ENCODE measurements at regions not wholly inside any gene's neighbourhood (a gene's known extent, or its start where the extent isn't known, plus 50 kb on each side); places are given as distances from the start of the nearest gene placed in this dataset.

DNA sequence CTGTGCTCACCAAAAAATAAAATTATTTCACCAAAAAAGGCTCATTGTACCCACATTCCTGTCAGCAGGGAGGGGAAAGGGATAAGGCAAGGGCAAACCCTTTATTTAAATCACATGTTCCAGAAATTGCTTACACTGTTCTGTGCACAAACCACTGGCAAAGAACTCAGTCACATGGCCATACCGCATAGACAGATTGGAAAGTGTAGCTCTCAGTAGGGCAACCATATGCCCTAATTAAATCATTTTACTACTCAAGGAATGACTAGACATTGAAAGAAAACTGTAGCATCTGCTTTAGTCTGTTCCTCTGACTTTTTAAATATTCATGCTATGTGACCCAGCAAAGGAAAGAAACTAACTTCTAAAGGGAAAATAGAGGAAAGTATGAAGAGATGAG, 119.2 kb upstream of the FAM241A start:
- Histone ChIP-seq H3K9ac (replicated peaks; ENCODE audit: extremely low read depth, insufficient read depth, low read length) (no peak overlapping the region), H3K4me3 (replicated peaks in 1 of 3; ENCODE audit: insufficient read depth in 1 of 3, low read depth in 1 of 3, low read length in 3 of 3) (no peak overlapping the region), H3K36me3 (ENCODE audit: control insufficient read depth in 2 of 2, extremely low read depth in 1 of 2, insufficient read depth in 2 of 2, low read length in 2 of 2) (no peaks in the 10 kb centered on the region), H3K27ac (ENCODE audit: insufficient read depth, low read depth, low read length) (no peak overlapping the region), H4K20me1 (replicated peaks; ENCODE audit: control insufficient read depth, extremely low read depth, insufficient read depth, low read length) (no peaks in the 10 kb centered on the region), H3K4me1 (ENCODE audit: control insufficient read depth, extremely low read depth, insufficient read depth, low read length) (no peaks in the 10 kb centered on the region), H3K9me1 (replicated peaks; ENCODE audit: control insufficient read depth, extremely low read depth, insufficient read depth, low read length) (no peaks in the 10 kb centered on the region), H3K4me2 (ENCODE audit: insufficient read depth, low read length) (no peak overlapping the region), H3K9me3 (replicated peaks; ENCODE audit: control insufficient read depth, insufficient read depth, low read length) (no peaks in the 10 kb centered on the region), H3K79me2 (ENCODE audit: control insufficient read depth, insufficient read depth, low read length) (no peaks in the 10 kb centered on the region), H2AFZ (ENCODE audit: low read depth, low read length) (no peak overlapping the region), H3K27me3 (ENCODE audit: control insufficient read depth in 2 of 2, insufficient read depth in 2 of 2, low read length in 2 of 2) (peaks cover 14 to 25% of the 10 kb centered on the region in 2 experiments)
- intact Hi-C loops (cut with micrococcal nuclease), result no loop called here
- DNase-seq (ENCODE audit: low read depth, low spot score) (no peak), FAIRE-seq (no peak)
- CTCF ChIA-PET, result no interaction called here
- BruUV-seq (replicated peaks), result no TSS peak
- TF ChIP-seq, protein P1, sequence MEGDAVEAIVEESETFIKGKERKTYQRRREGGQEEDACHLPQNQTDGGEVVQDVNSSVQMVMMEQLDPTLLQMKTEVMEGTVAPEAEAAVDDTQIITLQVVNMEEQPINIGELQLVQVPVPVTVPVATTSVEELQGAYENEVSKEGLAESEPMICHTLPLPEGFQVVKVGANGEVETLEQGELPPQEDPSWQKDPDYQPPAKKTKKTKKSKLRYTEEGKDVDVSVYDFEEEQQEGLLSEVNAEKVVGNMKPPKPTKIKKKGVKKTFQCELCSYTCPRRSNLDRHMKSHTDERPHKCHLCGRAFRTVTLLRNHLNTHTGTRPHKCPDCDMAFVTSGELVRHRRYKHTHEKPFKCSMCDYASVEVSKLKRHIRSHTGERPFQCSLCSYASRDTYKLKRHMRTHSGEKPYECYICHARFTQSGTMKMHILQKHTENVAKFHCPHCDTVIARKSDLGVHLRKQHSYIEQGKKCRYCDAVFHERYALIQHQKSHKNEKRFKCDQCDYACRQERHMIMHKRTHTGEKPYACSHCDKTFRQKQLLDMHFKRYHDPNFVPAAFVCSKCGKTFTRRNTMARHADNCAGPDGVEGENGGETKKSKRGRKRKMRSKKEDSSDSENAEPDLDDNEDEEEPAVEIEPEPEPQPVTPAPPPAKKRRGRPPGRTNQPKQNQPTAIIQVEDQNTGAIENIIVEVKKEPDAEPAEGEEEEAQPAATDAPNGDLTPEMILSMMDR (IDR thresholded peaks at IDR 0.05; ENCODE audit: extremely low read depth in 1 of 2, insufficient read depth in 1 of 2, low read depth in 1 of 2, low read length in 2 of 2), result no peak
- TF ChIP-seq POLR2A (IDR thresholded peaks at IDR 0.05; ENCODE audit: low read depth, low read length) (no peak), JUN (IDR thresholded peaks at IDR 0.05; ENCODE audit: borderline replicate concordance, insufficient read depth, insufficient read length, low read depth) (no peak), FOS (IDR thresholded peaks at IDR 0.05; ENCODE audit: borderline replicate concordance, insufficient read depth, low read length) (no peak), GATA2 (IDR thresholded peaks at IDR 0.05; ENCODE audit: insufficient read depth, insufficient read length, low read depth, low read length) (no peak), MYC (IDR thresholded peaks at IDR 0.05; ENCODE audit: low read depth, low read length) (no peak), POLR2AphosphoS5 (IDR thresholded peaks at IDR 0.05; ENCODE audit: insufficient read depth, low read depth, low read length) (no peak)
- TF ChIP-seq, protein P2, sequence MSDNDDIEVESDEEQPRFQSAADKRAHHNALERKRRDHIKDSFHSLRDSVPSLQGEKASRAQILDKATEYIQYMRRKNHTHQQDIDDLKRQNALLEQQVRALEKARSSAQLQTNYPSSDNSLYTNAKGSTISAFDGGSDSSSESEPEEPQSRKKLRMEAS (IDR thresholded peaks at IDR 0.05; ENCODE audit: insufficient read depth, insufficient read length), result no peak
- dilution Hi-C loops (cut with MboI; ENCODE audit: extremely low pct_ligation_motif_present, low sequenced_read_pairs), result no loop called here
- POLR2A ChIA-PET, result no interaction called here

Data from endothelial cell of umbilical vein (primary cell).